Suppressor macrophage treated with lipopolysaccharide for 1 hour (primary cell): ENCODE measurements at regions not wholly inside any gene's neighbourhood (a gene's known extent, or its start where the extent isn't known, plus 50 kb on each side); places are given as distances from the start of the nearest gene placed in this dataset.
A peak's percentile ranks its signal among the peaks of the same experiment; 100 is the strongest.
"Not testable (repeated sequence)": the region's sequence is repeated elsewhere in the genome, so short reads cannot be mapped to it uniquely, and the experiment has no call there.

Source experiments
- DNase-seq, 3 donors: peaks; one replicate each; pipeline ENCODE4 v3.0.0-alpha.2; 2020 to 2022

GRCh38 chr6:144543006-144543871, 258.1 kb downstream of the UTRN start:
- peak; percentile 5 to 28 (median 20) for DNase-seq

GRCh38 chr6:144544266-144544830, 259.2 kb downstream of the UTRN start:
- no peak for DNase-seq

- DNase-seq: no peak
These were observed 261.7 kb downstream of the UTRN start for GRCh38 chr6:144546807-144547206.

GRCh38 chr6:144547409-144547808, 262.3 kb downstream of the UTRN start:
- no peak for DNase-seq

GRCh38 chr6:144548536-144548935, 263.4 kb downstream of the UTRN start:
- no peak for DNase-seq

- no peak for DNase-seq
These were observed 265.0 kb downstream of the UTRN start for GRCh38 chr6:144549837-144550747.

- DNase-seq: no peak
These were observed 266.2 kb downstream of the UTRN start for GRCh38 chr6:144551339-144551738.

- DNase-seq: no peak
These were observed 269.9 kb downstream of the UTRN start for GRCh38 chr6:144555066-144555465.

GRCh38 chr6:144559865-144560593, 274.9 kb downstream of the UTRN start:
- no peak for DNase-seq

GRCh38 chr6:144561455-144562043, 276.4 kb downstream of the UTRN start:
- no peak for DNase-seq

GRCh38 chr6:144564202-144564601, 279.1 kb downstream of the UTRN start:
- DNase-seq: no peak

- DNase-seq: peak; percentile 49 to 73 (median 63)
These were observed 281.9 kb downstream of the UTRN start for GRCh38 chr6:144566868-144567615.

- no peak for DNase-seq
These were observed 283.1 kb downstream of the UTRN start for GRCh38 chr6:144568241-144568640.

GRCh38 chr6:144572541-144572940, 287.4 kb downstream of the UTRN start:
- DNase-seq: not testable (repeated sequence)

GRCh38 chr6:144574796-144575195, 289.7 kb downstream of the UTRN start:
- no peak for DNase-seq

GRCh38 chr6:144575327-144575726, 290.2 kb downstream of the UTRN start:
- no peak for DNase-seq

GRCh38 chr6:144576871-144577270, 291.7 kb downstream of the UTRN start:
- DNase-seq: no peak

- peak in 1 of 3 donors; percentile 27 for DNase-seq
These were observed 293.5 kb downstream of the UTRN start for GRCh38 chr6:144578385-144579350.

GRCh38 chr6:144580039-144580438, 294.9 kb downstream of the UTRN start:
- DNase-seq: no peak

GRCh38 chr6:144580771-144581170, 295.6 kb downstream of the UTRN start:
- DNase-seq: no peak
